ENCODE measurements at regions not wholly inside any gene's neighbourhood (a gene's known extent, or its start where the extent isn't known, plus 50 kb on each side); places are given as distances from the start of the nearest gene placed in this dataset.

DNA sequence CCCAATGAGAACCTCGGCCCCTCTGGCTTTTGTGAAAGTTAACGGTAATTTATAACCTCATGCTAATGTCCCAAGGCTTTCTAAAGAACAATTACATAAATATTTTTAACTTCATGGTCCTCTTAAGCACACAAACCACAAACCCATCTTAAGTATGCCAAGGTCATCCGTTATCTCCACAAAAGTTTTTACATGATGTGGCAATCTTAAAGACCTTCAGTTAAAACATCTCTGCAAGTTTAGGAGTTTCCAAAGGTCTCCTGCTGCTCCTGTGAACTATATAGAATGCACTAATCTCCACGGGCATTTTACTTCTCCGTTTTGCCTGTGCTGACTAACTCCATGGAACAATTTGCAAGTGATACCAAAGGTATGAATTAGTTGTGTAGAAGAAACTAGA lies 228.2 kb downstream of the TLE1 start:
- TF ChIP-seq ZKSCAN1 (IDR thresholded peaks at IDR 0.05; ENCODE audit: low read length) = no peak
- TF ChIP-seq U2AF1 (optimal IDR thresholded peaks at IDR 0.05; ENCODE audit: low read depth, low read length) = no peak
- no peak for TF ChIP-seq SOX13 (IDR thresholded peaks at IDR 0.05)
- TF ChIP-seq SOX13 (CRISPR knock-in tag; conservative IDR thresholded peaks at IDR 0.05 in 1 of 2, IDR thresholded peaks at IDR 0.05 in 1 of 2) = no peak
- TF ChIP-seq ZNF773 (CRISPR knock-in tag; IDR thresholded peaks at IDR 0.05; ENCODE audit: borderline replicate concordance) = no peak
- TF ChIP-seq, protein P1, sequence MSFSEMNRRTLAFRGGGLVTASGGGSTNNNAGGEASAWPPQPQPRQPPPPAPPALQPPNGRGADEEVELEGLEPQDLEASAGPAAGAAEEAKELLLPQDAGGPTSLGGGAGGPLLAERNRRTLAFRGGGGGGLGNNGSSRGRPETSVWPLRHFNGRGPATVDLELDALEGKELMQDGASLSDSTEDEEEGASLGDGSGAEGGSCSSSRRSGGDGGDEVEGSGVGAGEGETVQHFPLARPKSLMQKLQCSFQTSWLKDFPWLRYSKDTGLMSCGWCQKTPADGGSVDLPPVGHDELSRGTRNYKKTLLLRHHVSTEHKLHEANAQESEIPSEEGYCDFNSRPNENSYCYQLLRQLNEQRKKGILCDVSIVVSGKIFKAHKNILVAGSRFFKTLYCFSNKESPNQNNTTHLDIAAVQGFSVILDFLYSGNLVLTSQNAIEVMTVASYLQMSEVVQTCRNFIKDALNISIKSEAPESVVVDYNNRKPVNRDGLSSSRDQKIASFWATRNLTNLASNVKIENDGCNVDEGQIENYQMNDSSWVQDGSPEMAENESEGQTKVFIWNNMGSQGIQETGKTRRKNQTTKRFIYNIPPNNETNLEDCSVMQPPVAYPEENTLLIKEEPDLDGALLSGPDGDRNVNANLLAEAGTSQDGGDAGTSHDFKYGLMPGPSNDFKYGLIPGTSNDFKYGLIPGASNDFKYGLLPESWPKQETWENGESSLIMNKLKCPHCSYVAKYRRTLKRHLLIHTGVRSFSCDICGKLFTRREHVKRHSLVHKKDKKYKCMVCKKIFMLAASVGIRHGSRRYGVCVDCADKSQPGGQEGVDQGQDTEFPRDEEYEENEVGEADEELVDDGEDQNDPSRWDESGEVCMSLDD (CRISPR knock-in tag; IDR thresholded peaks at IDR 0.05; ENCODE audit: borderline replicate concordance) = no peak
- no peak for TF ChIP-seq SSRP1 (CRISPR knock-in tag; IDR thresholded peaks at IDR 0.05)
- TF ChIP-seq CREM (IDR thresholded peaks at IDR 0.05) = no peak
- no peak for TF ChIP-seq CREM (CRISPR knock-in tag; IDR thresholded peaks at IDR 0.05)
- TF ChIP-seq ZBTB44 (CRISPR knock-in tag; IDR thresholded peaks at IDR 0.05) = no peak
- TF ChIP-seq, protein P2, sequence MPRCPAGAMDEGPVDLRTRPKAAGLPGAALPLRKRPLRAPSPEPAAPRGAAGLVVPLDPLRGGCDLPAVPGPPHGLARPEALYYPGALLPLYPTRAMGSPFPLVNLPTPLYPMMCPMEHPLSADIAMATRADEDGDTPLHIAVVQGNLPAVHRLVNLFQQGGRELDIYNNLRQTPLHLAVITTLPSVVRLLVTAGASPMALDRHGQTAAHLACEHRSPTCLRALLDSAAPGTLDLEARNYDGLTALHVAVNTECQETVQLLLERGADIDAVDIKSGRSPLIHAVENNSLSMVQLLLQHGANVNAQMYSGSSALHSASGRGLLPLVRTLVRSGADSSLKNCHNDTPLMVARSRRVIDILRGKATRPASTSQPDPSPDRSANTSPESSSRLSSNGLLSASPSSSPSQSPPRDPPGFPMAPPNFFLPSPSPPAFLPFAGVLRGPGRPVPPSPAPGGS (CRISPR knock-in tag; IDR thresholded peaks at IDR 0.05) = no peak
- TF ChIP-seq BATF2 (CRISPR knock-in tag; IDR thresholded peaks at IDR 0.05) = no peak
- no peak for TF ChIP-seq ZNF432 (CRISPR knock-in tag; IDR thresholded peaks at IDR 0.05; ENCODE audit: borderline replicate concordance)
- TF ChIP-seq ONECUT2 (CRISPR knock-in tag; IDR thresholded peaks at IDR 0.05) = no peak
- no peak for TF ChIP-seq ZNF562 (CRISPR knock-in tag; IDR thresholded peaks at IDR 0.05; ENCODE audit: borderline replicate concordance)
- TF ChIP-seq JUND (CRISPR knock-in tag; IDR thresholded peaks at IDR 0.05) = no peak
- no peak for TF ChIP-seq TFDP1 (CRISPR knock-in tag; IDR thresholded peaks at IDR 0.05; ENCODE audit: borderline replicate concordance)
- TF ChIP-seq KAT8 (CRISPR knock-in tag; IDR thresholded peaks at IDR 0.05) = no peak
- TF ChIP-seq ZNF841 (CRISPR knock-in tag; IDR thresholded peaks at IDR 0.05; ENCODE audit: borderline replicate concordance) = no peak
- TF ChIP-seq JUN (CRISPR knock-in tag; IDR thresholded peaks at IDR 0.05) = no peak
- TF ChIP-seq GATA4 (IDR thresholded peaks at IDR 0.05; ENCODE audit: borderline replicate concordance, low read depth) = no peak
- WGBS (ENCODE audit: low lambda C conversion rate) = 9% methylated on average over 5 of the region's 5 CpGs
- Histone ChIP-seq H3K4me2 (ENCODE audit: low read depth, low read length) (no peak overlapping the region), H3K4me3 (replicated peaks in 1 of 3; ENCODE audit: insufficient read depth in 1 of 3, low read depth in 2 of 3, low read length in 3 of 3) (no peak overlapping the region), H3K36me3 (replicated peaks in 1 of 2; ENCODE audit: control insufficient read depth in 1 of 2, insufficient read depth in 2 of 2, low read length in 2 of 2) (no peaks in the 10 kb centered on the region), H3K9me3 (ENCODE audit: low read length) (no peaks in the 10 kb centered on the region), H3K4me1 (ENCODE audit: insufficient read depth, low read length) (no peaks in the 10 kb centered on the region), H3K27ac (ENCODE audit: extremely low read length, insufficient read depth, low read length) (no peak overlapping the region), H2AFZ (ENCODE audit: low read length) (no peak overlapping the region), H3K79me2 (ENCODE audit: insufficient read depth, low read length) (no peaks in the 10 kb centered on the region), H4K20me1 (ENCODE audit: insufficient read depth, low read length) (no peaks in the 10 kb centered on the region), H3K9ac (ENCODE audit: insufficient read depth, low read depth, low read length) (no peak overlapping the region), H3K27me3 (ENCODE audit: control insufficient read depth in 1 of 2, insufficient read depth in 2 of 2, low read length in 2 of 2) (peaks cover 0 to 5% of the 10 kb centered on the region in 2 experiments; a peak in 1 of 5 replicates)
- FAIRE-seq (no peak), ATAC-seq (no peak), DNase-seq (ENCODE audit: low spot score) (no peak)
- ChIA-PET POLR2A (no interaction called here), CTCF (ENCODE audit: low intra/inter-chr PET ratio, low total read pairs) (no interaction called here)
- no TSS peak for BruUV-seq (replicated peaks)
- in situ Hi-C loops (cut with HindIII; ENCODE audit: extremely low pct_ligation_motif_present, low pct_unique_long_range_greater_than_20kb) (no loop called here), intact Hi-C loops (cut with micrococcal nuclease; ENCODE audit: unreplicated experiment) (no loop called here)
